K562 (cell line): ENCODE measurements at regions not wholly inside any gene's neighbourhood (a gene's known extent, or its start where the extent isn't known, plus 50 kb on each side); places are given as distances from the start of the nearest gene placed in this dataset.

Source experiments
- ETV5 ChIP-seq: sonication (generic); formaldehyde crosslinking; IDR thresholded peaks from 2 replicates; pipeline ENCODE4 v1.4.0; 2020; ENCODE audit warnings: low read depth, mild to moderate bottlenecking, missing genetic modification reagents
- GTF2F1 ChIP-seq: IDR thresholded peaks from 2 replicates; pipeline ENCODE4 v1.6.1; 2011; ENCODE audit warnings: low read depth, low read length, improper control_type of control experiment
- HBP1 ChIP-seq: fragments of 450-650 bp; formaldehyde crosslinking; IDR thresholded peaks from 2 replicates; pipeline ENCODE4 v1.4.0; 2022; ENCODE audit warnings: missing genetic modification characterization
- POLR2H ChIP-seq: IDR thresholded peaks from 2 replicates; pipeline ENCODE4 v1.6.1; 2016; ENCODE audit warnings: missing genetic modification characterization, low read depth, mild to moderate bottlenecking, control low read depth, missing compliant biosample characterization, moderate library complexity
- ZC3H4 ChIP-seq: sonication (generic); formaldehyde crosslinking; IDR thresholded peaks from 2 replicates; pipeline ENCODE4 v1.9.0; 2021; ENCODE audit warnings: missing genetic modification reagents, borderline replicate concordance
- TF ChIP-seq, protein P1 (sequence below): fragments of 450-650 bp; IDR thresholded peaks from 2 replicates; pipeline ENCODE4 v1.7.1; 2018; ENCODE audit warnings: mild to moderate bottlenecking, low read depth; ENCODE audit not compliant: partially characterized antibody
- TF ChIP-seq, protein P2 (sequence below): fragments of 450-650 bp; conservative IDR thresholded peaks from 2 replicates; pipeline ENCODE4 v1.6.1; 2016; ENCODE audit warnings: missing genetic modification characterization, low read depth, mild to moderate bottlenecking, control low read depth, missing compliant biosample characterization

- TF ChIP-seq, protein P1, sequence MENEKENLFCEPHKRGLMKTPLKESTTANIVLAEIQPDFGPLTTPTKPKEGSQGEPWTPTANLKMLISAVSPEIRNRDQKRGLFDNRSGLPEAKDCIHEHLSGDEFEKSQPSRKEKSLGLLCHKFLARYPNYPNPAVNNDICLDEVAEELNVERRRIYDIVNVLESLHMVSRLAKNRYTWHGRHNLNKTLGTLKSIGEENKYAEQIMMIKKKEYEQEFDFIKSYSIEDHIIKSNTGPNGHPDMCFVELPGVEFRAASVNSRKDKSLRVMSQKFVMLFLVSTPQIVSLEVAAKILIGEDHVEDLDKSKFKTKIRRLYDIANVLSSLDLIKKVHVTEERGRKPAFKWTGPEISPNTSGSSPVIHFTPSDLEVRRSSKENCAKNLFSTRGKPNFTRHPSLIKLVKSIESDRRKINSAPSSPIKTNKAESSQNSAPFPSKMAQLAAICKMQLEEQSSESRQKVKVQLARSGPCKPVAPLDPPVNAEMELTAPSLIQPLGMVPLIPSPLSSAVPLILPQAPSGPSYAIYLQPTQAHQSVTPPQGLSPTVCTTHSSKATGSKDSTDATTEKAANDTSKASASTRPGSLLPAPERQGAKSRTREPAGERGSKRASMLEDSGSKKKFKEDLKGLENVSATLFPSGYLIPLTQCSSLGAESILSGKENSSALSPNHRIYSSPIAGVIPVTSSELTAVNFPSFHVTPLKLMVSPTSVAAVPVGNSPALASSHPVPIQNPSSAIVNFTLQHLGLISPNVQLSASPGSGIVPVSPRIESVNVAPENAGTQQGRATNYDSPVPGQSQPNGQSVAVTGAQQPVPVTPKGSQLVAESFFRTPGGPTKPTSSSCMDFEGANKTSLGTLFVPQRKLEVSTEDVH: no peak
- TF ChIP-seq GTF2F1 (no peak), ETV5 (CRISPR knock-in tag) (no peak), POLR2H (tag) (no peak), ZC3H4 (CRISPR knock-in tag) (no peak), HBP1 (CRISPR knock-in tag) (no peak)
- TF ChIP-seq, protein P2, sequence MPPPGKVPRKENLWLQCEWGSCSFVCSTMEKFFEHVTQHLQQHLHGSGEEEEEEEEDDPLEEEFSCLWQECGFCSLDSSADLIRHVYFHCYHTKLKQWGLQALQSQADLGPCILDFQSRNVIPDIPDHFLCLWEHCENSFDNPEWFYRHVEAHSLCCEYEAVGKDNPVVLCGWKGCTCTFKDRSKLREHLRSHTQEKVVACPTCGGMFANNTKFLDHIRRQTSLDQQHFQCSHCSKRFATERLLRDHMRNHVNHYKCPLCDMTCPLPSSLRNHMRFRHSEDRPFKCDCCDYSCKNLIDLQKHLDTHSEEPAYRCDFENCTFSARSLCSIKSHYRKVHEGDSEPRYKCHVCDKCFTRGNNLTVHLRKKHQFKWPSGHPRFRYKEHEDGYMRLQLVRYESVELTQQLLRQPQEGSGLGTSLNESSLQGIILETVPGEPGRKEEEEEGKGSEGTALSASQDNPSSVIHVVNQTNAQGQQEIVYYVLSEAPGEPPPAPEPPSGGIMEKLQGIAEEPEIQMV (tag): no peak
These were observed 144.4 kb upstream of the SLC4A4 start (continued) for GRCh38 chr4:71194454-71194853.
